ENCODE measurements at regions not wholly inside any gene's neighbourhood (a gene's known extent, or its start where the extent isn't known, plus 50 kb on each side); places are given as distances from the start of the nearest gene placed in this dataset.
"Not testable (repeated sequence)": the region's sequence is repeated elsewhere in the genome, so short reads cannot be mapped to it uniquely, and the experiment has no call there.

GRCh38 chr9:30511666-30512065 lies 1872.8 kb upstream of the ACO1 start:
- no peak for DNase-seq

- no peak for DNase-seq
Measured at GRCh38 chr9:30519166-30519565, 1865.3 kb upstream of the ACO1 start.

GRCh38 chr9:30519756-30520155 lies 1864.7 kb upstream of the ACO1 start:
- no peak for DNase-seq

GRCh38 chr9:30522061-30522460 lies 1862.4 kb upstream of the ACO1 start:
- no peak for DNase-seq

GRCh38 chr9:30522486-30522885 lies 1862.0 kb upstream of the ACO1 start:
- DNase-seq = no peak

- no peak for DNase-seq
Measured at GRCh38 chr9:30524311-30524710, 1860.1 kb upstream of the ACO1 start.

GRCh38 chr9:30534455-30534854 lies 1850.0 kb upstream of the ACO1 start:
- DNase-seq = no peak

GRCh38 chr9:30534896-30535295 lies 1849.5 kb upstream of the ACO1 start:
- no peak for DNase-seq

- no peak for DNase-seq
Measured at GRCh38 chr9:30536494-30536893, 1847.9 kb upstream of the ACO1 start.

- DNase-seq = not testable (repeated sequence)
Measured at GRCh38 chr9:30539696-30540095, 1844.7 kb upstream of the ACO1 start.

GRCh38 chr9:30574355-30575151 lies 1809.9 kb upstream of the ACO1 start:
- no peak for DNase-seq

- DNase-seq = no peak
Measured at GRCh38 chr9:30575218-30575617, 1809.2 kb upstream of the ACO1 start.

GRCh38 chr9:30575691-30576090 lies 1808.8 kb upstream of the ACO1 start:
- DNase-seq = no peak

- DNase-seq = no peak
Measured at GRCh38 chr9:30579810-30580209, 1804.6 kb upstream of the ACO1 start.

GRCh38 chr9:30582240-30582639 lies 1802.2 kb upstream of the ACO1 start:
- no peak for DNase-seq

- no peak for DNase-seq
Measured at GRCh38 chr9:30584559-30584958, 1799.9 kb upstream of the ACO1 start.

GRCh38 chr9:30591461-30591860 lies 1793.0 kb upstream of the ACO1 start:
- DNase-seq = no peak

GRCh38 chr9:30597608-30598007 lies 1786.8 kb upstream of the ACO1 start:
- no peak for DNase-seq

- DNase-seq = no peak
Measured at GRCh38 chr9:30605936-30606335, 1778.5 kb upstream of the ACO1 start.

GRCh38 chr9:30609713-30610112 lies 1774.7 kb upstream of the ACO1 start:
- no peak for DNase-seq

- DNase-seq = not testable (repeated sequence)
Measured at GRCh38 chr9:30616782-30617181, 1767.7 kb upstream of the ACO1 start.

- no peak for DNase-seq
Measured at GRCh38 chr9:30622561-30622960, 1761.9 kb upstream of the ACO1 start.

- no peak for DNase-seq
Measured at GRCh38 chr9:30628915-30629567, 1755.4 kb upstream of the ACO1 start.

GRCh38 chr9:30630459-30630858 lies 1754.0 kb upstream of the ACO1 start:
- DNase-seq = no peak

GRCh38 chr9:30646639-30647038 lies 1737.8 kb upstream of the ACO1 start:
- DNase-seq = not testable (repeated sequence)
